Spleen (tissue), 7 donors: ENCODE measurements at regions not wholly inside any gene's neighbourhood (a gene's known extent, or its start where the extent isn't known, plus 50 kb on each side); places are given as distances from the start of the nearest gene placed in this dataset.

Experiments used
- POLR2A ChIP-seq, 3 donors: fragments of 450-650 bp; IDR thresholded peaks; one replicate each; pipeline ENCODE4 v1.5.1; 2017; ENCODE audit warnings: antibody characterized with exemption in 3 of 3, mild to moderate bottlenecking in 1 of 3
- POLR2AphosphoS5 ChIP-seq, 3 donors: sonication (generic); formaldehyde crosslinking; IDR thresholded peaks; one replicate each; pipeline ENCODE4 v1.5.1; 2017; ENCODE audit warnings: antibody characterized with exemption in 3 of 3
- TF ChIP-seq, protein P1 (sequence below), 11 experiments: fragments of 200-600 bp in 7 of 11; fragments of 450-650 bp in 4 of 11; sonication (generic) in 4 of 11; IDR thresholded peaks in 8 of 11; conservative IDR thresholded peaks in 3 of 11; 1 replicate in 7 of 11; 2 replicates in 4 of 11; pipeline versions ENCODE4 v1.4.0 to v1.8.0; 2016 to 2021; ENCODE audit warnings: antibody characterized with exemption in 11 of 11, inconsistent platforms in 4 of 11, mild to moderate bottlenecking in 1 of 11
- donor health status: DM: no; HTN: no; CAD: no; lungs with moderate emphysema.
- donor health status: DM: no; HTN: no; CAD: no.
- donor health status: DM: no; HTN: no; CAD: no.

DNA sequence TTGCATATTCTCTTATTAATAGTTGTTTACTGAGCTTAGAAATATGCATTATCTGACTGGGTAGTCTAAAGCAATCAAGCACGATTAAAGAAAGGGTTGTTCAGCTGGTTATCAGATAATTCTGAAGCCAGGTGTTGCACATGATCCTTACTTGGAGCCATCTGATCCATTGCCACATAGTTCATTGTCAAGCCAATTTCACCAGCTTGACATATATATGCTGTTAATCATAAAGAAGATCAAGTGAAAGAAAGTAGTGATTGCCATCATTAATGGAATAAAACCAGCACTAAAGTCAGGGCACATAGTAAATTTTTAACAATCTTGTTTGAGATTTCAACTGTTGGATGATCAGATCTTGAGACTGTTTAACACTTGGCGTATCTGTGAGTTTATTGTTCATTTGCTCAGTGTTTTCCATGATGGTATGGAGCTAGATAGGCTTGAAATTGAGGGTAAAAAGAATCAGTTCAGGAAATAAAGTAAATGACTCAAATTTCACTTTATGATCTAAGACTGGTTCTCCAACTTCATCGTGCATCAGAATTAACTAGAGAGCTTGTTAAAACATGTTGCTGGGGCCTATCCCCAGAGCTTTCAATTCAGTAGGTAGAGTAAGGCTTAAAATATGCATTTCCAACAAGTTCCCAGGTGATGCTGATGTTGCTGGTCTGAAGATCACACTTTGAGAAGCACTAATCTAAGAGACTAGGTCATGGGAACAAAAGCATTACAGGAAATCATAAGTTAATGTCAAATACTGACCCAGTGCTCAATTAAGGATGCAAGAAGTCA, 539.6 kb downstream of the SATB2 start:
- TF ChIP-seq, protein P1, sequence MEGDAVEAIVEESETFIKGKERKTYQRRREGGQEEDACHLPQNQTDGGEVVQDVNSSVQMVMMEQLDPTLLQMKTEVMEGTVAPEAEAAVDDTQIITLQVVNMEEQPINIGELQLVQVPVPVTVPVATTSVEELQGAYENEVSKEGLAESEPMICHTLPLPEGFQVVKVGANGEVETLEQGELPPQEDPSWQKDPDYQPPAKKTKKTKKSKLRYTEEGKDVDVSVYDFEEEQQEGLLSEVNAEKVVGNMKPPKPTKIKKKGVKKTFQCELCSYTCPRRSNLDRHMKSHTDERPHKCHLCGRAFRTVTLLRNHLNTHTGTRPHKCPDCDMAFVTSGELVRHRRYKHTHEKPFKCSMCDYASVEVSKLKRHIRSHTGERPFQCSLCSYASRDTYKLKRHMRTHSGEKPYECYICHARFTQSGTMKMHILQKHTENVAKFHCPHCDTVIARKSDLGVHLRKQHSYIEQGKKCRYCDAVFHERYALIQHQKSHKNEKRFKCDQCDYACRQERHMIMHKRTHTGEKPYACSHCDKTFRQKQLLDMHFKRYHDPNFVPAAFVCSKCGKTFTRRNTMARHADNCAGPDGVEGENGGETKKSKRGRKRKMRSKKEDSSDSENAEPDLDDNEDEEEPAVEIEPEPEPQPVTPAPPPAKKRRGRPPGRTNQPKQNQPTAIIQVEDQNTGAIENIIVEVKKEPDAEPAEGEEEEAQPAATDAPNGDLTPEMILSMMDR (IDR thresholded peaks at IDR 0.05 in 8 of 11, conservative IDR thresholded peaks at IDR 0.05 in 3 of 11) = no peak
- TF ChIP-seq POLR2AphosphoS5 (IDR thresholded peaks at IDR 0.05) = no peak
- TF ChIP-seq POLR2A (IDR thresholded peaks at IDR 0.05) = no peak
